ENCODE measurements at regions not wholly inside any gene's neighbourhood (a gene's known extent, or its start where the extent isn't known, plus 50 kb on each side); places are given as distances from the start of the nearest gene placed in this dataset.

DNA sequence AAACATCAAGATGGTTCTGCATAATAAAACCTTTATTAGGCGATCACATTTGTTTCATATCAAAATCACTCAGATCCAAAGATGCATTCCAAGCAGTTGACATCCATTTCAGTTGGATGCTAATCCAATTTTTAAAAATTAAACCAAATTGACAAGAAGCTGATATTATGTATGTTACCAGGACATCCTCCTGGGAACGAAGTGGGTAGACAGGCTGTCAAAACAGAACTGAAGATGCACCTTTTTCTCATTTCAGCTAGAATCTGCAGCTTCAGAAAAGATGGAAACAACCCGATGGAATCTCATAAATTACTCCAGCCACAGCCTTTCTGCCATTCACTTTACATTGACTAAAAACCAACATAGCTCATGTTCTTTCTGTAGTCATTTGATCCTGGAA is 268.4 kb downstream of the PLPP3 start:
- DNase-seq = no peak

DNA sequence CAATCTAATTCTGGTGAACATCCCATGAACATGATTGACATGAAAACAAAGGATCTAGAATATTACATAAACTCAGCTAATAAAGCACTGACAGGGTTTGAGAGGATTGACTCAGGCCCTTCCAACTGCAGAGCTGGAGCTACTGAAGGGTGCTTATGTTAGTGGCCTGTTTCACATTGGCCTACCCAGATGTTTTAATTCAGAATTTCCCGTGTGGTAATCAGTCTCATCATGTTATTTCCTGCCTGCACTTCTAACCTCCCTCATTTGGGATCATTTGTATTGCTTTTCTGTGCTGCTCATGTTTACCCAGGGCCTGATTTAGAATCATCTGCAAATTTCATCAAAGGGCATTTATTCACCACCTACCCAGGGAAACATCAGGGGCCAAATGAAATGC is 270.3 kb downstream of the PLPP3 start:
- DNase-seq = no peak

GRCh38 chr1:56304975-56305374 is 274.4 kb downstream of the PLPP3 start:
- DNase-seq = no peak

- no peak for DNase-seq
These were observed 275.6 kb downstream of the PLPP3 start for GRCh38 chr1:56303805-56304204.

GRCh38 chr1:56302878-56303277 is 276.5 kb downstream of the PLPP3 start:
- no peak for DNase-seq

DNA sequence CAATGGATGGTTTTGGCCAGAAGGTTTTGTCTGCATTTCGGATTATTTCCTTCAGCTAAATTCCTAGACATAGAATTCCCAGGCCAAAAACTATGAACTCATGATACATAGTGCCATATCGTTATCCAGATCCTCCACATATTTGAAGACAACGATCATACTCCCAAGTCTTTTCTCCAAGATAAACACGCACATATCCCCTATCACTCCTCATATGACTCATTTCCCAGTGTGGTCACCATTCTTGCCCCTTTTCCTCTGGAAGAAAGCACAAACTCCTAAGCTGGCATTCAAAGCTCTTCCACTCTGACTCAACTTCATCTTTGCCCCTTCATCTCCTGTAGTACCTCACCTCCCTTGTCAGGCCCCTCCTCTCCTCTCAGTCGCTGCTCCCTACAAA is 277.6 kb downstream of the PLPP3 start:
- peak; percentile 92 for DNase-seq

DNA sequence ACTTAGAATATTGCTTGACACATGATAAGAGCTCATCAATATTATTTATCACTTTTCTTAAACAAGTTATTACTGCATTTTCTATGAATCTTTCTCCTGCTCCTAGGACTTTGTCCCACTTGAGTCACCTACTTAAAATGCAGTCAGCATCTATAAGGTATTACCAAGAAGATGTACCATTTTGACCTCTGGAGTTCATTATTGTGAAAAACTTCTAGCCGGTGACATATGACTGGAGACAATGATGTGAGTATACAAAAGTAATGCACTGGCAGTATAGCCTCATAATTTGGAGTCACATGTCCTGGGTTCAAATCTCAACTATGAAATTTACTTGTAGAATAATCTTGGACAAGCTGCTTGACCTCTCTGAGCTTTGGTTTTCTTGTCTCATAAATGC is 278.5 kb downstream of the PLPP3 start:
- DNase-seq = no peak

GRCh38 chr1:56298866-56299265 is 280.5 kb downstream of the PLPP3 start:
- no peak for DNase-seq

GRCh38 chr1:56297904-56298303 is 281.5 kb downstream of the PLPP3 start:
- DNase-seq = no peak

- DNase-seq = peak; percentile 49
These were observed 282.2 kb downstream of the PLPP3 start for GRCh38 chr1:56297208-56297607.

GRCh38 chr1:56295949-56296929 is 283.1 kb downstream of the PLPP3 start:
- no peak for DNase-seq

- no peak for DNase-seq
These were observed 287.9 kb downstream of the PLPP3 start for GRCh38 chr1:56291374-56291919.

- DNase-seq = no peak
These were observed 290.1 kb downstream of the PLPP3 start for GRCh38 chr1:56289260-56289659.

GRCh38 chr1:56287721-56288120 is 291.6 kb downstream of the PLPP3 start:
- no peak for DNase-seq

DNA sequence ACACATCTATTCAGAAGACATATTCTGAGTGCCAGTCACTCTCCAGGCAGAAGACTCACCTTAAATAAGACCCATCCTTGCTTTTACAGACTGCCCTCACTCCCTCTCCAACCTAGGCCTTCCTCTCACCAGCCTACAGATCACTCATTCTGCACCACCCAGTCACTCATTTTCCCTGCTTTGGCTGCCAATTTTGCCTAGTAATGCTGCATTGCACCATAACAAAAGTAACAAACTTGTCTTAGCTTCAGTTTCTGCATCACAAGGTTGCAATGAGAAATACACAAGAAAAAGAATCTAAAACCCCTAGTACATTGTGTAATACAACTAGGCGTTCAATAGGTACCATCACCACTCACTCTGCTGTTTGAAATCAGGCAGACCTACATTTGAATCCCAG is 292.4 kb downstream of the PLPP3 start:
- DNase-seq = no peak

DNA sequence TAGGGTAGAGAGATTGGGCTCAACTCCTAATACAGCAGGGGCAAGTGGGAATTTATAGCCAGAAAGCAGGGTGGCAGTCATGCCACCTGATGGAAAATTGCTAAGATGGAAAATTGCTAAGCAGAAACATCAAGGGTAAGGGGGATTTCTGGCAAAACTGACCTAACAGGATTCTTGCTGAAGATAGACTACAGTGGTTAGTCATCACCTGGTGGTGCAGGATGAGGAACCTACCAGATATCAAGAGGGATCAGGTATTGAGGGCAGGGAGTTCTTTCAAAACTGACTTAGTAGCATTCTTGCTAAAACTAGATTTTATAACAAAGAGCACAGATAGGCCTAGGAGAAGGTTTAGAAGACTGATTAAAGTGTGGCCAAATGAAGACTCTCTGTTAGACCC is 292.9 kb downstream of the PLPP3 start:
- DNase-seq = no peak

GRCh38 chr1:56285554-56286402 is 293.6 kb downstream of the PLPP3 start:
- DNase-seq = peak; percentile 22

DNA sequence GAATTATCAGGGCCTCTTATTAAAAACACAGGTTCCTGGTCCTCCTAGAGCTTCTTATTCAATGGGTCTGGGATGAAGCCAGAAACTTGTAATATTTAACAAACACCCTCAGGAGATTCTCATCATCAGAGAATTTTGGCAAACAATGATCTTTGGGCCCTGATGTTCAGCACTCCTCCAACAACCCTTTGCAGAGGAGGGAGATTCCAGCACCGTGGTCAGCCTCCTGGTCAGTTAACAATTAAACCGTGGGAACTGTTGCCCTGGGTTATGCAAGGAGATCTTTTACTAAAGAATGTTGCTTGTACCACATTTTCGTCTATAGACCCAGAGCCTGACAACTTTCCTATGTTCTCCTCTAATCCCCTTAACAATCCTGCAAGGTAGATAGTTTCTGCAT is 294.4 kb downstream of the PLPP3 start:
- peak; percentile 45 for DNase-seq

DNA sequence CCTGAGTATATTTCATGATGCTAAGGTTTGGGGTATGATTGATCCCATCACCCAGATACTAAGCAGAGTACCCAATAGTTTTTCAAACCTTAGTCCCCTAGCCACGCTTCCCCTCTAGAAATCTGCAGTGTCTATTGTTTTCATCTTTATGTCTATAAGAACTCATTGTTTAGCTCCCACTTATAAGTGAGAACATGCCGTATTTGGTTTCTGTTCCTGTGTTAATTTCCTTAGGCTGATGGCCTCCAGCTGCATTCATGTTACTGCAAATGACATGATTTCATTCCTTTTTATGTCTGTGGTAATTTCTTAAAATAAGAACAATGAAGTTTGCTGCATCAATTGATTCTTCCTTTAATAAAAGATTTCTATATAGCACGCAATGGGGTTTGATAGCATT is 301.3 kb downstream of the PLPP3 start:
- no peak for DNase-seq

GRCh38 chr1:56268519-56269140 is 310.7 kb downstream of the PLPP3 start:
- DNase-seq = no peak

GRCh38 chr1:56267611-56268010 is 311.8 kb downstream of the PLPP3 start:
- DNase-seq = peak; percentile 14

GRCh38 chr1:56266359-56266758 is 313.0 kb downstream of the PLPP3 start:
- DNase-seq = no peak

- DNase-seq = no peak
These were observed 314.1 kb downstream of the PLPP3 start for GRCh38 chr1:56265216-56265615.

All from fibroblast of skin of scalp (primary cell).